GM08714 (cell line): ENCODE measurements at regions not wholly inside any gene's neighbourhood (a gene's known extent, or its start where the extent isn't known, plus 50 kb on each side); places are given as distances from the start of the nearest gene placed in this dataset.

ENCODE experiments used
- H3K4me3 ChIP-seq: fragments of 200-500 bp; sonication (Bioruptor generic); 2 replicates; pipeline ENCODE4 v1.5.1; 2014; ENCODE audit warnings: mild to moderate bottlenecking, low read length, inconsistent platforms
- ZNF274 ChIP-seq: IDR thresholded peaks from 2 replicates; pipeline ENCODE4 v1.6.1; 2012; ENCODE audit warnings: mild to moderate bottlenecking, low read depth, low read length

- no peak for TF ChIP-seq ZNF274
- H3K4me3 ChIP-seq = no peak overlapping the region
These were observed 74.8 kb downstream of the ZNF280B start for GRCh38 chr22:22433770-22434169.
